ENCODE measurements at regions not wholly inside any gene's neighbourhood (a gene's known extent, or its start where the extent isn't known, plus 50 kb on each side); places are given as distances from the start of the nearest gene placed in this dataset.
"Not testable (repeated sequence)": the region's sequence is repeated elsewhere in the genome, so short reads cannot be mapped to it uniquely, and the experiment has no call there.

GRCh38 chr16:27600381-27600780 is 50.4 kb downstream of the KATNIP start:
- Histone ChIP-seq H3K36me3 (ENCODE audit: insufficient read depth, low read length) (no peaks in the 10 kb centered on the region), H3K9me3 (replicated peaks; ENCODE audit: low read length) (no peaks in the 10 kb centered on the region), H3K9ac (ENCODE audit: low read depth, low read length) (no peak overlapping the region), H3K4me1 (ENCODE audit: control insufficient read depth, insufficient read depth, low read length) (no peaks in the 10 kb centered on the region), H3K27me3 (ENCODE audit: control insufficient read depth, insufficient read depth, low read length) (no peaks in the 10 kb centered on the region), H3K4me2 (ENCODE audit: low read length) (no peak overlapping the region), H3K4me3 (ENCODE audit: low read length) (no peak overlapping the region)

DNA sequence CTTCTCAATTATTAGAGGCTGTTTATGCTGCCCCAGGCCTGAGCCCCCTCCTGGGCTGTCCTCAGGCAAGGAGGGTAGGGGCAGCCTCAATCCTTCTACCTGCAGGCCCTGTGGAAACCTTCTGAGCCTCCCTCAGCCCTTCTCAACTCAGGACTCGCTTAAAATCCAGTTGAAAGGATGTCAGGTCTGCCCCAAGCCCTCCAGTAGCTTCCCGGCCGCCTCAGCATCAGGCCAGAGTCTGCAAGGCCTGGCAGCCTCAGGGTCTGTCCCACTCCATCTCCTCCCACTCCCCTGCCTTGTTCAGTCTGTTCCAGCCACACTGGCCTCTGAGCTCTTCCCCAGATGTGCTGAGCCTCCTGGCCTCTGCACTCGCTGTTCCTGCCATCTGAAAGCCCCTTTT is 52.2 kb downstream of the KATNIP start:
- H3K27me3 ChIP-seq (ENCODE audit: control insufficient read depth, insufficient read depth, low read length), result no peaks in the 10 kb centered on the region
- H3K9ac ChIP-seq (ENCODE audit: low read depth, low read length), result no peak overlapping the region
- H3K4me2 ChIP-seq (ENCODE audit: low read length), result no peak overlapping the region
- H3K4me1 ChIP-seq (ENCODE audit: control insufficient read depth, insufficient read depth, low read length), result no peaks in the 10 kb centered on the region
- H3K36me3 ChIP-seq (ENCODE audit: insufficient read depth, low read length), result no peaks in the 10 kb centered on the region
- H3K9me3 ChIP-seq (replicated peaks; ENCODE audit: low read length), result no peaks in the 10 kb centered on the region
- no peak overlapping the region for H3K4me3 ChIP-seq (ENCODE audit: low read length)

GRCh38 chr16:27605500-27606106 is 55.7 kb downstream of the KATNIP start:
- H3K4me1 ChIP-seq (ENCODE audit: control insufficient read depth, insufficient read depth, low read length), result not testable (repeated sequence)

DNA sequence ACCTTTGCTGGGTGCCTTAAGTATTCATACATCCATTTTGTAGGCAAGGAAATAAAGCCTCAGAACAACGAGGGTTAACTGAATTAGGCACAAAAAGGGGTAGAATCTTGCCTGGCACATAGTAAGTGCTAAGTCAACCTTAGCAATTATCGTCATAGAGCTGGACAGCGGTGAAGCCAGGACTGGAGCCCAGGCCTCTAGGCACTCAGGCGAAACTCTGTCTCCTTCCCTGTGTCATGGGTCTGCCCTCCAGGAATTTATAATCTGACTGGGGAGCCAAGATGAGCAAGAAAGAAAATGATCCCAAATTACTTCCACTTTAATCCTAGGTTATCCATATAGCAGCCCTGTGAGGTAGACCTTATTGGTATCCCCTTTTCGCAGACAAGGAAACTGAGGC is 61.4 kb downstream of the KATNIP start:
- Histone ChIP-seq H3K36me3 (ENCODE audit: insufficient read depth, low read length) (no peaks in the 10 kb centered on the region), H3K4me3 (ENCODE audit: low read length) (no peak overlapping the region), H3K4me2 (ENCODE audit: low read length) (no peak overlapping the region), H3K9ac (ENCODE audit: low read depth, low read length) (no peak overlapping the region), H3K9me3 (replicated peaks; ENCODE audit: low read length) (no peaks in the 10 kb centered on the region), H3K4me1 (ENCODE audit: control insufficient read depth, insufficient read depth, low read length) (no peaks in the 10 kb centered on the region), H3K27me3 (ENCODE audit: control insufficient read depth, insufficient read depth, low read length) (no peaks in the 10 kb centered on the region)

More at GRCh38 chr16:27605500-27606106, 55.7 kb downstream of the KATNIP start:
- H3K4me3 ChIP-seq (ENCODE audit: low read length); H3K4me2 ChIP-seq (ENCODE audit: low read length); H3K36me3 ChIP-seq (ENCODE audit: insufficient read depth, low read length); H3K9me3 ChIP-seq (replicated peaks; ENCODE audit: low read length); H3K27me3 ChIP-seq (ENCODE audit: control insufficient read depth, insufficient read depth, low read length); H3K9ac ChIP-seq (ENCODE audit: low read depth, low read length): not testable (repeated sequence)

DNA sequence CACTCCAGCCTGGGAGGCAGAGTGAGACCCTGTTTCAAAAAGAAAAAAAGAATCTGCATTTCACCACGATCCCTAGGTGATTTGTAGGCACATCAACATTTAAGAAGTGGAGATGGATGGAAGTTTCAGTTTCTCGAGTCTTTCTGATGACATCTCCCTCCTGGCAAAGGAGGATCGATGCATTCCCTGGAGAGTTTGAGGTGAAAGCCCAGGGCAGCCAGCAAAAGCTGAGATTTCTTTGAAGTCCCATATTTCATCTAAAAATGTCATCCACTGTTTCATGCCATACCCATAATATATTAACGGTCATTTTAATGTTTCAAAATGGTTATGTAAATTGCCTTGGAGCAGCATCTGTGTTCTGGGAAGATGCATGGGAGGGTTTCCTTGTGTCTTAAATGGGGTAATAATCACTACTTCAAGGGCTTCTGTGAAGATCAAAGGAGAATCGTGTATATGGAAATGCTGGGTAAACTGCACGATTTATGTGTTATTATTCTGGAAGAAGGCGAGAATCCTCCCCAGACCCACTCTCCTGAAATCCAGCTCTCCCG is 63.4 kb downstream of the KATNIP start:
- no peaks in the 10 kb centered on the region for H3K9me3 ChIP-seq (replicated peaks; ENCODE audit: low read length)
- no peak overlapping the region for H3K4me3 ChIP-seq (ENCODE audit: low read length)
- H3K4me1 ChIP-seq (ENCODE audit: control insufficient read depth, insufficient read depth, low read length), result no peaks in the 10 kb centered on the region
- H3K9ac ChIP-seq (ENCODE audit: low read depth, low read length), result no peak overlapping the region
- no peak overlapping the region for H3K4me2 ChIP-seq (ENCODE audit: low read length)
- H3K36me3 ChIP-seq (ENCODE audit: insufficient read depth, low read length), result no peaks in the 10 kb centered on the region
- H3K27me3 ChIP-seq (ENCODE audit: control insufficient read depth, insufficient read depth, low read length), result no peaks in the 10 kb centered on the region

GRCh38 chr16:27617665-27618064 is 67.7 kb downstream of the KATNIP start:
- no peaks in the 10 kb centered on the region for H3K27me3 ChIP-seq (ENCODE audit: control insufficient read depth, insufficient read depth, low read length)
- no peaks in the 10 kb centered on the region for H3K4me1 ChIP-seq (ENCODE audit: control insufficient read depth, insufficient read depth, low read length)
- H3K4me3 ChIP-seq (ENCODE audit: low read length), result no peak overlapping the region
- no peak overlapping the region for H3K9ac ChIP-seq (ENCODE audit: low read depth, low read length)
- peaks cover 4% of the 10 kb centered on the region for H3K36me3 ChIP-seq (ENCODE audit: insufficient read depth, low read length)
- no peaks in the 10 kb centered on the region for H3K9me3 ChIP-seq (replicated peaks; ENCODE audit: low read length)
- no peak overlapping the region for H3K4me2 ChIP-seq (ENCODE audit: low read length)

GRCh38 chr16:27618165-27618564 is 68.2 kb downstream of the KATNIP start:
- H3K36me3 ChIP-seq (ENCODE audit: insufficient read depth, low read length), result peaks cover 4% of the 10 kb centered on the region
- no peaks in the 10 kb centered on the region for H3K4me1 ChIP-seq (ENCODE audit: control insufficient read depth, insufficient read depth, low read length)
- H3K9me3 ChIP-seq (replicated peaks; ENCODE audit: low read length), result no peaks in the 10 kb centered on the region
- H3K4me2 ChIP-seq (ENCODE audit: low read length), result no peak overlapping the region
- H3K4me3 ChIP-seq (ENCODE audit: low read length), result no peak overlapping the region
- no peak overlapping the region for H3K9ac ChIP-seq (ENCODE audit: low read depth, low read length)
- no peaks in the 10 kb centered on the region for H3K27me3 ChIP-seq (ENCODE audit: control insufficient read depth, insufficient read depth, low read length)

GRCh38 chr16:27618606-27619327 is 68.8 kb downstream of the KATNIP start:
- Histone ChIP-seq H3K4me2 (ENCODE audit: low read length) (no peak overlapping the region), H3K9ac (ENCODE audit: low read depth, low read length) (no peak overlapping the region), H3K36me3 (ENCODE audit: insufficient read depth, low read length) (peaks cover 4% of the 10 kb centered on the region), H3K27me3 (ENCODE audit: control insufficient read depth, insufficient read depth, low read length) (no peaks in the 10 kb centered on the region), H3K4me1 (ENCODE audit: control insufficient read depth, insufficient read depth, low read length) (no peaks in the 10 kb centered on the region), H3K9me3 (replicated peaks; ENCODE audit: low read length) (no peaks in the 10 kb centered on the region), H3K4me3 (ENCODE audit: low read length) (no peak overlapping the region)

- Histone ChIP-seq H3K4me1 (ENCODE audit: control insufficient read depth, insufficient read depth, low read length) (no peaks in the 10 kb centered on the region), H3K9me3 (replicated peaks; ENCODE audit: low read length) (no peaks in the 10 kb centered on the region), H3K9ac (ENCODE audit: low read depth, low read length) (no peak overlapping the region), H3K4me2 (ENCODE audit: low read length) (no peak overlapping the region), H3K36me3 (ENCODE audit: insufficient read depth, low read length) (peaks cover 4% of the 10 kb centered on the region), H3K4me3 (ENCODE audit: low read length) (no peak overlapping the region), H3K27me3 (ENCODE audit: control insufficient read depth, insufficient read depth, low read length) (no peaks in the 10 kb centered on the region)
These were observed 70.6 kb downstream of the KATNIP start for GRCh38 chr16:27620541-27620940.

DNA sequence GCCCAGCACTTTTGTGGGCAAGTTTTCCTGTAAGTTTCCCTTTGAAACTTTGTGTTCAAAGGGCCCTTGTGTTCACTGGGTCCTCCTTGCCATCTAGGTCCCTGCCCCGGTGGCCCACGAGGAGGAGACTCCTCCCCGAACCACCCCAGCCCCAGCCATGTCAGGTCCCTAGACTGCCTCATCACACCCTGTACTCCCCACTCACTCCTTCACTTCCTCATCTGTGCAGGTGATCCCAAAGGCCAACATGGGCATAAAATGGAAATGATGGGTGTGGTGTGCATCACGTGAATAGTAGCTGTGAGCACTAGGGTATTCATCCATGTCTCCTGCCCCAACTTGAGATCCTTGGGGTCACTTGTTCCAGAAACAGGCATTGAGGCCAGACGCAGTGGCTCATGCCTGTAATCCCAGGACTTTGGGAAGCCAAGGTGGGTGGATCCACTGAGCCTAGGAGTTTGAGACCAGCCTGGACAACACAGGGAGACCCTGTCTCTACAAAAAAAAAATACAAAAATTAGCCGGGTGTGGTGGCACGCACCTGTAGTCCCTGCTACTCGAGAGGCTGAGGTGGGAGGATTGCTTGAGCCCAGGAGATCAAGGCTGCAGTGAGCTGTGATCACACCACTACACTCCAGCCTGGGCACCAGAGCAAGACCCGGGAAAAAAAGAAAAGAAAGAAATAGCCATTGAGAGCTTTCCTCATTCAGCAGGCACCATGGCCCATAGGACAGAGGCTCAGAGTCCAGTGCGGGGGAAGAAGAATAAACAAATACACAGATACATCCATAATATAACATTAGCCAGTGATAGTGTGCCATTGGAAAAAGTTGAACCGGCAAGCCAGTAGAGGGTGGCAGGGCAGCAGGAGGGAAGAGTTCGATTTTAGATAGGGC is 74.5 kb downstream of the KATNIP start:
- Histone ChIP-seq H3K36me3 (ENCODE audit: insufficient read depth, low read length) (no peaks in the 10 kb centered on the region), H3K4me2 (ENCODE audit: low read length) (no peak overlapping the region), H3K27me3 (ENCODE audit: control insufficient read depth, insufficient read depth, low read length) (no peaks in the 10 kb centered on the region), H3K9me3 (replicated peaks; ENCODE audit: low read length) (no peaks in the 10 kb centered on the region), H3K4me1 (ENCODE audit: control insufficient read depth, insufficient read depth, low read length) (no peaks in the 10 kb centered on the region), H3K9ac (ENCODE audit: low read depth, low read length) (no peak overlapping the region), H3K4me3 (ENCODE audit: low read length) (no peak overlapping the region)

DNA sequence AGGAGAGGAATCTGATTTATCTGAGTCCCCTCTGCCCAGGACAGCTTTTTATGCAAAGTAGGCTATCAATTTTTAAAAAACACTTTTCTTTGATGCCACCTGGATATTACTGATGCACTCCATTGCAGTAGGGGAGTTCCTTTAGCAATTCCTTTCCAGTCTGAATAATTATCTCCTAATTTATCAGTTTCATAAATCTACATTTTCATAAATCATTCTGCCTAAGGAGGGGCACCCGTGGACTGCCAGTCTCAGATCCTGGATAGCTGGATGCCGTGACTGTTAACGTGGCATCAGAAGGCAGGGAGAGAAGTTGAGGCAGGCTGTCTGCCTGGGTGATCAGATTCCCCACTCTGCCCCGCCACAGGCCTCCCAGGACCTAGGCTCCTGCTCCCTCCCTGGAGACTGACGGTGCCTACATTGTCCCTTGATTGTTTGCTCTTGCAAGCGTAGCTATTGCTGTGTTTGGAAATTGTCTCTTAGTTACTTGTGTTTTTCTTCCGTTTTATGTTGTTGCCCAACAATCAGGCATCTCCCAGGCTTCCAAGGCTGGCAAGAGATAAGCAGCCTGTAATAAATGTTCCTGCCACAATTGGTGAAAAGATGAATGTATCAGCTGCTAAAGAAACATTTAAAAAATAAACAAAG is 75.2 kb downstream of the KATNIP start:
- Histone ChIP-seq H3K36me3 (ENCODE audit: insufficient read depth, low read length) (no peaks in the 10 kb centered on the region), H3K4me1 (ENCODE audit: control insufficient read depth, insufficient read depth, low read length) (no peaks in the 10 kb centered on the region), H3K4me3 (ENCODE audit: low read length) (no peak overlapping the region), H3K9ac (ENCODE audit: low read depth, low read length) (no peak overlapping the region), H3K9me3 (replicated peaks; ENCODE audit: low read length) (no peaks in the 10 kb centered on the region), H3K4me2 (ENCODE audit: low read length) (no peak overlapping the region), H3K27me3 (ENCODE audit: control insufficient read depth, insufficient read depth, low read length) (no peaks in the 10 kb centered on the region)

Data from skeletal muscle satellite cell (primary cell).